GM12874 (cell line): ENCODE measurements at regions not wholly inside any gene's neighbourhood (a gene's known extent, or its start where the extent isn't known, plus 50 kb on each side); places are given as distances from the start of the nearest gene placed in this dataset.

Experiments
- CTCF ChIP-seq: IDR thresholded peaks from 2 replicates; pipeline ENCODE4 v1.5.1; 2011; ENCODE audit warnings: low read depth, mild to moderate bottlenecking, control low read depth, low read length, moderate library complexity; ENCODE audit not compliant: insufficient read depth

GRCh38 chr18:38664929-38665328 is 1099.3 kb upstream of the CELF4 start:
- no peak for TF ChIP-seq CTCF

- TF ChIP-seq CTCF: no peak
Measured at GRCh38 chr18:38663682-38664081, 1098.1 kb upstream of the CELF4 start.

GRCh38 chr18:38663270-38663669 is 1097.7 kb upstream of the CELF4 start:
- no peak for TF ChIP-seq CTCF

- no peak for TF ChIP-seq CTCF
Measured at GRCh38 chr18:38654946-38655345, 1089.3 kb upstream of the CELF4 start.

GRCh38 chr18:38651736-38652135 is 1086.1 kb upstream of the CELF4 start:
- no peak for TF ChIP-seq CTCF

- no peak for TF ChIP-seq CTCF
Measured at GRCh38 chr18:38648179-38648578, 1082.6 kb upstream of the CELF4 start.

GRCh38 chr18:38646296-38646695 is 1080.7 kb upstream of the CELF4 start:
- no peak for TF ChIP-seq CTCF

- no peak for TF ChIP-seq CTCF
Measured at GRCh38 chr18:38644875-38645641, 1079.5 kb upstream of the CELF4 start.
